Inferior parietal cortex (tissue), 1 donor: ENCODE measurements at regions not wholly inside any gene's neighbourhood (a gene's known extent, or its start where the extent isn't known, plus 50 kb on each side); places are given as distances from the start of the nearest gene placed in this dataset.
"Not testable (repeated sequence)": the region's sequence is repeated elsewhere in the genome, so short reads cannot be mapped to it uniquely, and the experiment has no call there.

Source experiments
- DNase-seq: peaks from one replicate; pipeline ENCODE4 v3.0.0-alpha.2; 2016; ENCODE audit errors: extremely low spot score

GRCh38 chr12:74685385-74685784 is 147.8 kb downstream of the ATXN7L3B start:
- no peak for DNase-seq

DNA sequence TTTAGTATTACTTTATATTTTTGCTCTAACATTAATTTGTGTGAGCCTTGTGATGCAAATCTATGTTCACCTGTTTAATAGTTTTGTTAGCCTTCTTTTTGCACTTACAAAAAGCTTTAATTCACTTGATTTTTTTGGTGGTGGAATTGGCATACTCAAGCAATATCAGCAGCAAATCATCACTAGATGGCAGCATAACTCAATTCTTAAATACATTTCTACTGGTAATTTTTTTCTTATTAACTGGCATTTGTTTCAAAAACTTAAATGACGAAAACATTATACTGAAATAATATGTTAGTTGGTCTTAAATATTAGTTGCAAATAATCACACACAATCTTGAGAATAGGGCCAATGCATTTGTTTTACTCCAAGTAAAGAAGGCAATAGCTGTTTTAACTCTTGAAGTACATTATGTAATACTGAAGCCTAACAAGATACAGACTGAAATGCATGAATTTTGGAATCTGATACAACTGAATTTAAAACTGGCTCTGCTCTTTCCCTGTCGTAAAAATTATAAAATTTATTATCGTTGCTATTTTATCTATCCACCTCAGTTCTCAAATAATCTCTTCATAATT is 151.5 kb downstream of the ATXN7L3B start:
- DNase-seq = peak; percentile 72

DNA sequence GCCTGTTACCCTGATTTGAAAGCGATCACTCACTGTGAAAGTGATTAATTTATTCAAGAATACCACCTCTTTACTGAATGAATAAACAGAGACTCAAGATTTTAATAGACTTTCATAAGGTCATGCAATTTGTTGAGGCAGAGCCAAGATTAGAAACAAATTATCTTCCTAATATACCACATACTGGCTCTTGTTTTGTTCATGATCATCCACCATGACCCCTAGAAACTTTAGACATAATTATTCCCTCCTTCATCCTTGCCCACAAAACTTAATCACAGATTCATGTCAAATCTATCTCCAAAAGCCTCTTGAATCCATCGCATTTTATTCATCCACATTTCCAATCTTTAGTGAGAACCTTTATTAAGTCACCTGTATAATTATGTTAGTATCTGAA is 152.3 kb downstream of the ATXN7L3B start:
- no peak for DNase-seq

DNA sequence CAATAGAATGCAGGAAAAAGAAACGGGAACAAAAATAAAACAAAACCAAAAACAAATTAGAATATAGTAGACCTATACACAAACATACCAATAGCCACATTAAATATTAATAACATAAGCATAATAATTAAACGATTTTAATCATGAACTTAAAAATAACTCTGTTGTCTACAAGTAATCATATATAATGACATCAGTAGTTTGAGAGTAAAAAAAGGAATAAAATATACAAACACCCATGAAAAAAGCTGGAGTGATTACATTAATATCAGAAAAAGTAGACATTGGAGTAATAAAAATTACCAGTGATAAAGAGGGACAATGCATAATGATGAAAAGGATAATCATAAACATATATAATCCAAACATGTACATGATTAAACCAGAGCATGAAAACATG is 181.8 kb downstream of the ATXN7L3B start:
- no peak for DNase-seq

GRCh38 chr12:74722709-74723108 is 185.1 kb downstream of the ATXN7L3B start:
- DNase-seq = no peak

GRCh38 chr12:74725154-74725553 is 187.5 kb downstream of the ATXN7L3B start:
- no peak for DNase-seq

- no peak for DNase-seq
Measured at GRCh38 chr12:74728006-74728405, 190.4 kb downstream of the ATXN7L3B start.

DNA sequence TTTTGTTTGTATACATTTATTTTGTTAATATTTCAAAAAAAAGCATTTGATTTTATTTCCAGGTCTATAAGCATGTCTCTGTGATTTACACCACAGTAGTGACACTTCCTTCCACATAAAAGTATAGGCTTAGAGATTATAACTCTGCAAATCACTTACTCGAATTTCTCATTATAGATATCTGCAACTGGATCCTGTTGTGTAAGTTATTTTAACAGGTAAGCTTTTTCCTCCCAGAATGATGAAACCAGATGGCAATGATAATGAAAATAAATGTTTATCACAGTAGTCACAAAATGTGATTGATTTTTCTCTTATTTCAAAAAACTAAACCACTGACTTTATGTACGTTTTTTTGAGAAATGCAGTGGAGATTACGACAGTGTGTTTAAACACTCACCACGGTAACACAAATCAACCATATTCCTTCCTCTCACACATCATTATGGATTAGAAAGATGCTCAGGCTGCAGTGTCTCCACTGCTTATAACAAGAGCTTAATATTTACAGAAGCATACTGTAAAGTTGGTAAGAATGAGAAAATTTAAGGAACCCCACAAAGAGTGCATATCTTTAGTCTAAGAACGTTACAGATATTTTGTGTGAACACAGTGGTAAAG is 194.6 kb downstream of the ATXN7L3B start:
- no peak for DNase-seq

DNA sequence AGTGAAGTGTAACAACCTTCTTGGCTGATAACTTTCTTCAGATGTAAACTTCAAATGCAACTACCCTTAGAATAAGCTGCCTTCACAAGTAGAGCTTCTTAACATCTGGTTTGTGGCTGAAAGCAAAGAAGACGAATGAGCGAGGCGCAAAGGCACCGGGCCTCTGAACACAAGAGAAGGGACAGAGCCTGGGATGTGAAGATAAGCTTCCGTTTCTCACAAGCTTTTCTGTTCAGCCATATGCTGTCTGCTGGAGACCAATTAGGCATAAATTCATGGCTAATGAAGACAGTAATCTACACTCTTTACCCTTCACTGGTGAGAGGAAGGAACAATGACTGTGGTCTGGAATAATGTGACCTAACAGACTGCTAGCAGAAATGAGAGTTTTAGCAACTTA is 195.2 kb downstream of the ATXN7L3B start:
- DNase-seq = no peak

- DNase-seq = no peak
Measured at GRCh38 chr12:74741112-74741511, 203.5 kb downstream of the ATXN7L3B start.

DNA sequence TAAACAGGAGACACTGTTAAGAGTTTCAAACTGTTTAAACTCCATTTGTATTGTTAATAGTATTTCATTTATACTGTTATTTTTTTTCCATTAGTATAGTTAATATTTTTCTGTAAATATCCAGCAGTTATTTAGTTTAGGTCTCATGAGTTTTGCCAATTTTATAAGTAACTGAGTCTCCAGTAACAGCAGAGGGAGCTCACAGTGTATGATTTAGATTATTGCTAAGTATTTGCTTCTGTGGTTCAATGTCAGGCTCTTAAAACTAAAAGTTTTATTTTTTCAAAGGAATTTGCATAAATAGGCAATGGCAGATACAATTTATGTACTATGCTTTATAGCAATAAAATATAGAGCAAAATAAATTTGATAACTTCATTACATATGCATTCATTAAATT is 209.7 kb downstream of the ATXN7L3B start:
- no peak for DNase-seq

GRCh38 chr12:74751441-74751840 is 213.8 kb downstream of the ATXN7L3B start:
- DNase-seq = no peak

GRCh38 chr12:74752215-74752614 is 214.6 kb downstream of the ATXN7L3B start:
- DNase-seq = no peak

DNA sequence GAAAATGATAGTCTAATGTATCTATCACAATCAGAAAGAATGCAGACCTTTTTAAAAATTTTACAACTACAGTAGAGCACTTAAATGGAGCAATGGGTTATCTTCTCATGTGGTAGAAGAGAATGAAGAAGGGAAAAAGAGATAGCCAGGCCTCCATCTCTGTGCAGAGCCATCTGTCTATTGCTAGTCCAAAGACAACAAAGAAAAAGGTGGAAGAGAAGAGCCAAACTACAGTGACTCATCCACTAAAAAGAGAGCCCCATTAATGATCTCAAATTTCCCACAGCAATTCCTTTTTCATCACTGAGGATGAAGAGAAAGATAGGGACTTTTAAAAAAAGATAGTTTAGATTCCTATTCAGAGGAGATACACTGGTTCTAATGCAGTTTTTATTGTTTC is 232.9 kb downstream of the ATXN7L3B start:
- DNase-seq = no peak

DNA sequence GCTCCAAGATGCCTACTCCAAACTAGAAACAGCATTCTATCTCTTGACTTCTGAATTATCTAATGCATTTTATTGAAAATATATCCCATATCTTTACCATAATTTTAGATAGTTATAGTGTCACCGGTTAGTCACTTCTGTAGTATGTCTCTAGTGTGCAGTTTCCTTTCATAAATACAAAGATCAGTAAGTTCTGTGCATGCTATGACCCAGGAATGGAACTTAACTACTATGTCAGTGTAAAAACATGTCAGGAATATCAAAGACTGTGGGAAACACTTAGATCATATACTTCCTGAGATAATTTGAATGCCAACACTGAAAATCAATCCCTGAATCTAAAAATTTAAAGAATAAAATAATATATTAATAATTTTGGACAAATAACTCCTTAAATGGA is 237.6 kb downstream of the ATXN7L3B start:
- no peak for DNase-seq

DNA sequence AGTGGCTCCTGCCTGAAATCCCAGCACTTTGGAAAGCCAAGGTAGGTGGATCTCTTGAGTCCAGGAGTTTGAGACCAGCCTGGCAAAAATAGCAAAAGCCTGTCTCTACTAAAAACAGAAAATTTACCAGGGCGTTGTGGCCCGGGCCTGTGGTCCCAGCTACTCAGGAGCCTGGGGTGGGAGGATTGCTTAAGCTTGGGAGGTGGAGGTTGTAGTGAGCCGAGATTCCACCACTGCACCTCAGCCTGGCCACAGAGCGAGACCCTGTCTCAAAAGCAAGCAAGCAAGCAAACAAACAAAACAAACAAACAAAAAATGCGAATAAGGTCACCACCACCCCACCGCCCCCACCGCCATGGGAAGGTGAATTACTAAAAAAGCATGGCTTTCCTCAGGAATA is 238.7 kb downstream of the ATXN7L3B start:
- DNase-seq = no peak

DNA sequence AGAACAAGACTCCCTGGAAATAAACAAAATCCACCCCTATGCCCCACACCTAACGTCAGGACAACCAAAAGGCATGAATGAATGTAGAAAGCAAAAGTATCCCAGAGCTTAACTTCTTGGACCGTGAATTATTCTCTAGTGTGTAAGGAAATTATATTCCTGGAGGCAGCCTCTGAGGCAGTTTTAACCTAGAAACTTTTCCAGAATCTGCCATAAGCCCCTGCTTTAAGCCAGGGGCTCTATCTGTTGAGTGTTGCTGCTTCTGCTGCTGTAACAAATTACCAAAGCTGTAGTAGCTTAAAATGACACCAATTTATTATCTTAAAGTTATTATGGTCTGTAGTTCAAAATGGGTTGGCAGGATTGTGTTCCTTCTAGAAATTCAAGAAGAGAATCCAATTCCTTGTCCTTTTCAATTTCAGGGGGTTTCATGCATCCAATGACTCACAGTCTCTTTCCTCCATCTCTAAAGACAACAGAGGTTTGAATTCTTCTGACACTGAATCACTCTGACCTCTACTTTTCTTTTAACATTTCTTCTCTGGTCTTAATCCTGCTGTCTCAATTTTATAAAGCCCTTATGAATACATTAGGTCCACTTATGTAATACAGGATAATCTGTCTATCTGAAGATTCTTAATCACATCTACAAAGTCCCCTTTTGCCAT is 242.7 kb downstream of the ATXN7L3B start:
- no peak for DNase-seq

DNA sequence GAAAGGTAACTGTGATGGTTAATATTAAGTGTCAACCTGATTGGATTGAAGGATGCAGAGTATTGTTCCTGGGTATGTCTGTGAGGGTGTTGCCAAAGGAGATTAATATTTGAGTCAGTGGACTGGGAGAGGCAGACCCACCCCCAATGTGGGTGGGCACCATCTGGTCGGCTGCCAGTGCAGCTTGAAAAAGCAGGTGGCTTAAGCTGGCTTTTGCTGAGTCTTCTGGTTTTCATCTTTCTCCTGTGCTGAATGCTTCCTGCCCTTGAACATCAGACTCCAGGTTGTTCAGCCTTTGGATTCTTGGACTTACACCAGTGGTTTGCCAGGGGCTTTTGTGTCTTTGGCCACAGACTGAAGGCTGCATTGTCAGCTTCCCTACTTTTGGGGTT is 243.2 kb downstream of the ATXN7L3B start:
- not testable (repeated sequence) for DNase-seq

DNA sequence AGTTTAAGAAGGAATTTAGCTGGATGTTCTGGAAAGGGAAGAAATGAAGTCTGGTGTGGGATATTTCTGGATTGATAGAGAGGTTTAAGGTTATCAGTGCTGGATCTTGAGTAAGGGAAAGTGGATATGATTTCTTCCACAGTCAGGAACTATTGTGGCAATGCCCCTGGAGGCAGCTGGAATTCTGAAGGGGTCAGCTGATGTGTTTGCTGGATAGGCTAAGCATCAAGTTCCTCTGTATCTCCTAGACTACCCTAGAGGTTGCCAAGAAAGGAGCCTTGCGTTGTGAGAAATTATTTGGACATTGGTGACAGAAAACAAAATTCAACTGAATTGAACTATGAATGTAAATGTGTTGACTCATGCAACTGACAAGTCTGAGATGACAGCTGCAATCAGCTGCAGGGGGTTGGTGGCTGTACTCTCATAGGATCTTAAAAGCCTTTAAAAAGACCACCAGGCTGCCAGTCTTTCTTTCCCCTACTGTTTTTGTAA is 244.4 kb downstream of the ATXN7L3B start:
- no peak for DNase-seq

- DNase-seq = no peak
Measured at GRCh38 chr12:74790931-74791330, 253.3 kb downstream of the ATXN7L3B start.

DNA sequence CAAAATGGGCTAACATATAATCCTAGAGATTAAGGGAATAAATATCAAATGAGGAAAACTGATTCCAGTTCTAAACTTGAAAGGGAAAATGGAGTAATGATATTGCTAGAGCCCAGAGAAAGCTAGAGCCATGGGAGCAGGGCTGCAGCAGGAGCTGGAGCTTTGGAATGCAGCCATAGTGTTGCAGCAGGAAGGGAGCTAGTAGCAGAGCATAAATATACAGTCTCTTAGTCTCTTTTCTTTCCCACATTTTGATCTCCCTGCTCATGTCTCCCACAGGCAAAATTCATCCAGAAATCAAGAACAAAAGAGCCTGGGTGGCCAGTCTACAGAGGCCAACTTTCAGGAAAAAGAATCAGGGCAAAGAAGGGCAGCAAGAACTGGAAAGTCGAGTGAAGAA is 253.7 kb downstream of the ATXN7L3B start:
- no peak for DNase-seq

DNA sequence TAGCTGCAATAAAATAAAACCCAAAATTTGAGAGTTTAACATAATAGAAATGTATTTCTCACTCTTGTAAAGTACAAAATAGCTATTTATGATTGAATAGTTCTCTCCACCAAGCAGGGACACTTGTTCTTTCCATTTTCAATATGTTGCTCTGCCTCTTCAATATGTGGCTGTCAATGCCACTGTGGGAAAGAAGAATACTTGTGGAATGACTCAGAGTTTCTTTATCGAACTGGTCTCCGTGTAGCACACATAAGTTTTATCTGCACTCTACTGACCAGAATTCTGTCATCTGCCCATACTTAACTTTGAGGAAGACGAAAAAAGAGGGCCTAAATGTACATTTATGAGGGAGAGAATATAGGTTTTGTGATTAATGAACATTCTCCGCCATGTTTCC is 256.9 kb downstream of the ATXN7L3B start:
- DNase-seq = no peak

GRCh38 chr12:74801625-74802024 is 264.0 kb downstream of the ATXN7L3B start:
- DNase-seq = no peak
